ENCODE measurements at regions not wholly inside any gene's neighbourhood (a gene's known extent, or its start where the extent isn't known, plus 50 kb on each side); places are given as distances from the start of the nearest gene placed in this dataset.

DNA sequence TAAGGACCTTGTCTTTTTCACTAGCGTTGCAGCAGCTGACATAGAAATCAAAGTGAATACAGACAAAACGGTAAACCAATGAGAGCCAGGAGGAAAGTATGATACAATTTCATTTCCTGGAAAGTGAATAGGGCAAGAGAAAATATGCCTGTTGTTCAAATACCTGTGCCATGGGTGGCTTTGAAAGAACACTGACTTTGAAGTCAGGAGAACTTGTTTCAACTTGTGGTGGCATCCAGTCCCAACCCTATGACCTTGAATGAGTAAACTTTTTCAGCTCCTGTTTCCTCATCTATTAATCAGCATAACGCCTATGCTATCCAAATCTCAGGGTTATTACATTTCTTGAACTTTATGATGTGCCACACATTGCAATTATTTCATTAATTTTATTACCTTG lies 173.7 kb upstream of the HS3ST3A1 start (continued):
- TF ChIP-seq ESRRA (CRISPR knock-in tag; IDR thresholded peaks at IDR 0.05; ENCODE audit: borderline replicate concordance), result no peak

DNA sequence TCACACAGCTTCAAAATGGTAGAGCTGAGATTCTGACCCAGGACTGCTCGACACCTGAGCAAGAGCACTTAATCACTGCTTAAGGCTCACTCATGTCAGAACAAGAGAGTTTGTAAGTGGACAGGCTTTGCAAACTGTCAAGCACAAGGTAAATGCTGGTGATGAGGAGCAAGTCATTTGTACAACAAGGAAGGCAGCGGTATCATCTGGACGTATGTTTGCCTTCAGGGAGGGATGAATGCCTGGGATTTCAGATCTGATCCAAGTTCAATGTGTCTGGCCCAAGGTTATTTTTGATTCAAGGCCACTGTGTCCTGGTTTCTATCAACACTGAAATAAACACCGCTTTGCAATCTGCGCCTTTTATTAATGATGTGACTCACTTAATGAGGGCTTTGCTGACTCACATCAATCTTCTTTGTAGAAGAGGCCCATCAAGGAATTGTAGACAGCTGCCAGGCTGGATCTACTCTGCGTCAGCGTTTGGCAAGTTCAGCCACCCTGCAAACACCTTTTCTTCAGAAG lies 174.4 kb upstream of the HS3ST3A1 start:
- TF ChIP-seq, protein P1, sequence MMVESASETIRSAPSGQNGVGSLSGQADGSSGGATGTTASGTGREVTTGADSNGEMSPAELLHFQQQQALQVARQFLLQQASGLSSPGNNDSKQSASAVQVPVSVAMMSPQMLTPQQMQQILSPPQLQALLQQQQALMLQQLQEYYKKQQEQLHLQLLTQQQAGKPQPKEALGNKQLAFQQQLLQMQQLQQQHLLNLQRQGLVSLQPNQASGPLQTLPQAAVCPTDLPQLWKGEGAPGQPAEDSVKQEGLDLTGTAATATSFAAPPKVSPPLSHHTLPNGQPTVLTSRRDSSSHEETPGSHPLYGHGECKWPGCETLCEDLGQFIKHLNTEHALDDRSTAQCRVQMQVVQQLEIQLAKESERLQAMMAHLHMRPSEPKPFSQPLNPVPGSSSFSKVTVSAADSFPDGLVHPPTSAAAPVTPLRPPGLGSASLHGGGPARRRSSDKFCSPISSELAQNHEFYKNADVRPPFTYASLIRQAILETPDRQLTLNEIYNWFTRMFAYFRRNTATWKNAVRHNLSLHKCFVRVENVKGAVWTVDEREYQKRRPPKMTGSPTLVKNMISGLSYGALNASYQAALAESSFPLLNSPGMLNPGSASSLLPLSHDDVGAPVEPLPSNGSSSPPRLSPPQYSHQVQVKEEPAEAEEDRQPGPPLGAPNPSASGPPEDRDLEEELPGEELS (CRISPR knock-in tag; IDR thresholded peaks at IDR 0.05), result no peak
- TF ChIP-seq, protein P2, sequence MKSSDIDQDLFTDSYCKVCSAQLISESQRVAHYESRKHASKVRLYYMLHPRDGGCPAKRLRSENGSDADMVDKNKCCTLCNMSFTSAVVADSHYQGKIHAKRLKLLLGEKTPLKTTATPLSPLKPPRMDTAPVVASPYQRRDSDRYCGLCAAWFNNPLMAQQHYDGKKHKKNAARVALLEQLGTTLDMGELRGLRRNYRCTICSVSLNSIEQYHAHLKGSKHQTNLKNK (CRISPR knock-in tag; IDR thresholded peaks at IDR 0.05), result no peak
- TF ChIP-seq, protein P3, sequence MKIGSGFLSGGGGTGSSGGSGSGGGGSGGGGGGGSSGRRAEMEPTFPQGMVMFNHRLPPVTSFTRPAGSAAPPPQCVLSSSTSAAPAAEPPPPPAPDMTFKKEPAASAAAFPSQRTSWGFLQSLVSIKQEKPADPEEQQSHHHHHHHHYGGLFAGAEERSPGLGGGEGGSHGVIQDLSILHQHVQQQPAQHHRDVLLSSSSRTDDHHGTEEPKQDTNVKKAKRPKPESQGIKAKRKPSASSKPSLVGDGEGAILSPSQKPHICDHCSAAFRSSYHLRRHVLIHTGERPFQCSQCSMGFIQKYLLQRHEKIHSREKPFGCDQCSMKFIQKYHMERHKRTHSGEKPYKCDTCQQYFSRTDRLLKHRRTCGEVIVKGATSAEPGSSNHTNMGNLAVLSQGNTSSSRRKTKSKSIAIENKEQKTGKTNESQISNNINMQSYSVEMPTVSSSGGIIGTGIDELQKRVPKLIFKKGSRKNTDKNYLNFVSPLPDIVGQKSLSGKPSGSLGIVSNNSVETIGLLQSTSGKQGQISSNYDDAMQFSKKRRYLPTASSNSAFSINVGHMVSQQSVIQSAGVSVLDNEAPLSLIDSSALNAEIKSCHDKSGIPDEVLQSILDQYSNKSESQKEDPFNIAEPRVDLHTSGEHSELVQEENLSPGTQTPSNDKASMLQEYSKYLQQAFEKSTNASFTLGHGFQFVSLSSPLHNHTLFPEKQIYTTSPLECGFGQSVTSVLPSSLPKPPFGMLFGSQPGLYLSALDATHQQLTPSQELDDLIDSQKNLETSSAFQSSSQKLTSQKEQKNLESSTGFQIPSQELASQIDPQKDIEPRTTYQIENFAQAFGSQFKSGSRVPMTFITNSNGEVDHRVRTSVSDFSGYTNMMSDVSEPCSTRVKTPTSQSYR (CRISPR knock-in tag; IDR thresholded peaks at IDR 0.05), result no peak
- no peak for TF ChIP-seq ETV6 (CRISPR knock-in tag; IDR thresholded peaks at IDR 0.05)
- TF ChIP-seq ZNF219 (CRISPR knock-in tag; IDR thresholded peaks at IDR 0.05; ENCODE audit: borderline replicate concordance), result no peak
- TF ChIP-seq SP1 (CRISPR knock-in tag; conservative IDR thresholded peaks at IDR 0.05), result no peak
- TF ChIP-seq MXD4 (CRISPR knock-in tag; IDR thresholded peaks at IDR 0.05; ENCODE audit: borderline replicate concordance), result no peak
- no peak for TF ChIP-seq NR1H2 (CRISPR knock-in tag; IDR thresholded peaks at IDR 0.05)
- TF ChIP-seq, protein P4, sequence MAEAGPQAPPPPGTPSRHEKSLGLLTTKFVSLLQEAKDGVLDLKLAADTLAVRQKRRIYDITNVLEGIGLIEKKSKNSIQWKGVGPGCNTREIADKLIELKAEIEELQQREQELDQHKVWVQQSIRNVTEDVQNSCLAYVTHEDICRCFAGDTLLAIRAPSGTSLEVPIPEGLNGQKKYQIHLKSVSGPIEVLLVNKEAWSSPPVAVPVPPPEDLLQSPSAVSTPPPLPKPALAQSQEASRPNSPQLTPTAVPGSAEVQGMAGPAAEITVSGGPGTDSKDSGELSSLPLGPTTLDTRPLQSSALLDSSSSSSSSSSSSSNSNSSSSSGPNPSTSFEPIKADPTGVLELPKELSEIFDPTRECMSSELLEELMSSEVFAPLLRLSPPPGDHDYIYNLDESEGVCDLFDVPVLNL (CRISPR knock-in tag; IDR thresholded peaks at IDR 0.05; ENCODE audit: borderline replicate concordance, low read depth), result no peak
- TF ChIP-seq CREM (CRISPR knock-in tag; IDR thresholded peaks at IDR 0.05), result no peak
- no peak for TF ChIP-seq NR2C2 (CRISPR knock-in tag; IDR thresholded peaks at IDR 0.05)
- no peak for TF ChIP-seq ZNF423 (CRISPR knock-in tag; IDR thresholded peaks at IDR 0.05)
- TF ChIP-seq, protein P5, sequence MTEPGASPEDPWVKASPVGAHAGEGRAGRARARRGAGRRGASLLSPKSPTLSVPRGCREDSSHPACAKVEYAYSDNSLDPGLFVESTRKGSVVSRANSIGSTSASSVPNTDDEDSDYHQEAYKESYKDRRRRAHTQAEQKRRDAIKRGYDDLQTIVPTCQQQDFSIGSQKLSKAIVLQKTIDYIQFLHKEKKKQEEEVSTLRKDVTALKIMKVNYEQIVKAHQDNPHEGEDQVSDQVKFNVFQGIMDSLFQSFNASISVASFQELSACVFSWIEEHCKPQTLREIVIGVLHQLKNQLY (CRISPR knock-in tag; IDR thresholded peaks at IDR 0.05), result no peak
- no peak for TF ChIP-seq GTF2I (CRISPR knock-in tag; conservative IDR thresholded peaks at IDR 0.05)
- TF ChIP-seq, protein P6, sequence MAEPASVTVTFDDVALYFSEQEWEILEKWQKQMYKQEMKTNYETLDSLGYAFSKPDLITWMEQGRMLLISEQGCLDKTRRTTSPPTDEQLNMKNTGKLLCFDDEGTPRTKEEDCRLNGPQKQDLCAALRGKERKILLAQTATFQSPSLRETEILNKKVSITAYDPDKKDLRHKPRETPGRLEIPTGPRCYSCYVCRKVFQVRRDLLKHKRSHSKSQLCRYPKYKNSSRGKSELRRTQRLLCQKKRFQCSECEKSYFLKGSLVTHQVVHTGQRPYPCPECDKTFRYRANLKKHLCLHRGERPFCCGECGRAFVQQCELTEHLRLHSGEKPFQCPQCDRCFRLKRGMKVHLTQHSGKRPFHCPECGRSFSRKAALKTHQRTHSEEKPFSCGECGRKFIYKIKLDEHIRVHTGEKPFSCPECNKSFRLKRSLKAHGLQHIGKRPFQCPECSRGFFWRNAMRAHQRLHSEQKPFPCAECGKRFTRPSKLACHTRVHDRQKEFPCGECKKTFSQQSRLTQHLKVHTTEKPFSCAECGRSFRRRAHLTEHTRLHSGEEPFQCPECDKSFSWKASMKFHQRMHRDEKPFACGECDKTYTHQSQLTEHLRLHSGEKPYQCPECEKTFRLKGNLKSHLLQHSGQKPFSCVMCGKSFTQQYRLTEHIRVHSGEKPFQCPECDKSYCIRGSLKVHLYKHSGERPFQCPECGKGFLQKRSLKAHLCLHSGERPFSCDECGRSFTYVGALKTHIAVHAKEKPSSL (CRISPR knock-in tag; conservative IDR thresholded peaks at IDR 0.05), result no peak
- TF ChIP-seq CBFB (CRISPR knock-in tag; IDR thresholded peaks at IDR 0.05; ENCODE audit: low read depth), result no peak
- peaks cover 3% of the 10 kb centered on the region for H3K27me3 Mint-ChIP-seq (ENCODE audit: low read depth)
- H3K9me3 Mint-ChIP-seq, result peaks cover 49% of the 10 kb centered on the region
- H3K4me1 Mint-ChIP-seq, result no peaks in the 10 kb centered on the region
- ChIA-PET CTCF (no interaction called here), POLR2A (no interaction called here)
- H3K4me3 Mint-ChIP-seq, result no peak overlapping the region
- peaks cover 38% of the 10 kb centered on the region for H3K36me3 Mint-ChIP-seq
- no peak for DNase-seq (ENCODE audit: low spot score)
- no peak for ATAC-seq
- H3K27ac Mint-ChIP-seq, result no peak overlapping the region; the same call in 1 of the 2 replicates

Measured in WTC11 (cell line).